Lung (tissue), 11 donors: ENCODE measurements at regions not wholly inside any gene's neighbourhood (a gene's known extent, or its start where the extent isn't known, plus 50 kb on each side); places are given as distances from the start of the nearest gene placed in this dataset.
A peak's percentile ranks its signal among the peaks of the same experiment; 100 is the strongest.

Experiments used
- ATAC-seq: fragments of 200-7000 bp; cut with Tn5 transposase; one replicate; pipeline ENCODE4 v1.9.1; 2020; ENCODE audit warnings: moderate number of reproducible peaks; ENCODE audit not compliant: insufficient read depth, low FRiP score
- DNase-seq, 3 donors: peaks; one replicate each; pipeline ENCODE4 v3.0.0-alpha.2; 2013 to 2017
- H3K27ac ChIP-seq, 2 donors: one replicate each; pipeline ENCODE4 v1.5.1; 2013; ENCODE audit warnings: mild to moderate bottlenecking in 2 of 2, moderate library complexity in 2 of 2, control low read depth in 1 of 2, inconsistent platforms in 1 of 2, low read depth in 1 of 2, low read length in 1 of 2
- H3K27me3 ChIP-seq, 3 donors: one replicate each; pipeline ENCODE4 v1.5.1; 2013; ENCODE audit warnings: low read length in 2 of 3; ENCODE audit not compliant: control insufficient read depth in 3 of 3, insufficient read depth in 3 of 3
- H3K36me3 ChIP-seq, 4 donors: one replicate each; pipeline ENCODE4 v1.5.1; 2013; ENCODE audit warnings: low read length in 4 of 4, mild to moderate bottlenecking in 1 of 4, moderate library complexity in 1 of 4; ENCODE audit not compliant: control insufficient read depth in 4 of 4, insufficient read depth in 4 of 4
- H3K4me1 ChIP-seq, 5 donors: one replicate each; pipeline ENCODE4 v1.5.1; 2013; ENCODE audit warnings: low read length in 5 of 5, mild to moderate bottlenecking in 2 of 5, moderate library complexity in 1 of 5; ENCODE audit not compliant: control insufficient read depth in 5 of 5, insufficient read depth in 5 of 5
- H3K4me3 ChIP-seq: one replicate; pipeline ENCODE4 v1.5.1; 2013; ENCODE audit warnings: mild to moderate bottlenecking, control low read depth, moderate library complexity
- H3K9ac ChIP-seq, 2 donors: one replicate each; pipeline ENCODE4 v1.5.1; 2013; ENCODE audit warnings: low read length in 2 of 2, control low read depth in 1 of 2; ENCODE audit not compliant: insufficient read depth in 1 of 2
- H3K9me3 ChIP-seq, 4 donors: one replicate each; pipeline ENCODE4 v1.5.1; 2013; ENCODE audit warnings: low read length in 3 of 4, mild to moderate bottlenecking in 1 of 4, moderate library complexity in 1 of 4; ENCODE audit not compliant: control insufficient read depth in 4 of 4, insufficient read depth in 3 of 4
- CTCF ChIP-seq: IDR thresholded peaks from 2 replicates; pipeline ENCODE4 v1.5.1; 2012; ENCODE audit warnings: mild to moderate bottlenecking; ENCODE audit errors: control extremely low read depth, extremely low read depth
- WGBS, 2 donors: extraction: QIAGEN DNeasy Blood & Tissue Kit; methylation state at CpG; one replicate each; pipeline ENCODE4 v1.1.7; 2013; 5-methylcytosine and 5-hydroxymethylcytosine counted together
- donor health status: control.
- donor health status: control.
- donor health status: Bipolar disorder and iron deficiency.
- donor health status: healthy.
- donor health status: DM: yes; HTN: yes; CAD: no.

- DNase-seq (no peak), ATAC-seq (no peak)
- Histone ChIP-seq H3K9me3 (peaks cover 0 to 3% (median 0%) of the 10 kb centered on the region in 4 donors), H3K4me1 (no peaks in the 10 kb centered on the region), H3K36me3 (no peaks in the 10 kb centered on the region), H3K4me3 (no peak overlapping the region), H3K27me3 (no peaks in the 10 kb centered on the region), H3K27ac (no peak overlapping the region), H3K9ac (no peak overlapping the region)
- WGBS, 2 donors: 79 to 83% methylated on average over 1 of the region's 1 CpG
- TF ChIP-seq CTCF: no peak
These were observed 1961.9 kb upstream of the CELF4 start for GRCh38 chr18:39527465-39527864.

- ATAC-seq (no peak), DNase-seq (no peak)
- TF ChIP-seq CTCF: no peak
- Histone ChIP-seq H3K4me1 (no peaks in the 10 kb centered on the region), H3K9ac (no peak overlapping the region), H3K36me3 (no peaks in the 10 kb centered on the region), H3K27me3 (no peaks in the 10 kb centered on the region), H3K27ac (no peak overlapping the region), H3K9me3 (peaks cover 0 to 3% (median 0%) of the 10 kb centered on the region in 4 donors), H3K4me3 (no peak overlapping the region)
These were observed 1958.8 kb upstream of the CELF4 start for GRCh38 chr18:39524370-39524769.

GRCh38 chr18:39523281-39523680 is 1957.7 kb upstream of the CELF4 start:
- TF ChIP-seq CTCF: no peak
- no peaks in the 10 kb centered on the region for H3K36me3 ChIP-seq
- H3K27me3 ChIP-seq: no peaks in the 10 kb centered on the region
- ATAC-seq (peak; percentile 58), DNase-seq (no peak)
- H3K4me3 ChIP-seq: no peak overlapping the region
- H3K9ac ChIP-seq: no peak overlapping the region
- WGBS, 2 donors: 74 to 88% methylated on average over 1 of the region's 1 CpG
- no peaks in the 10 kb centered on the region for H3K4me1 ChIP-seq
- H3K27ac ChIP-seq: no peak overlapping the region
- peaks cover 0 to 3% (median 0%) of the 10 kb centered on the region in 4 donors for H3K9me3 ChIP-seq

GRCh38 chr18:39521164-39521563 is 1955.6 kb upstream of the CELF4 start:
- TF ChIP-seq CTCF: no peak

More at GRCh38 chr18:39521164-39521563, 1955.6 kb upstream of the CELF4 start:
- Histone ChIP-seq H3K9me3 (no peaks in the 10 kb centered on the region), H3K27me3 (no peaks in the 10 kb centered on the region), H3K4me3 (no peak overlapping the region), H3K9ac (no peak overlapping the region), H3K4me1 (no peaks in the 10 kb centered on the region), H3K27ac (no peak overlapping the region), H3K36me3 (no peaks in the 10 kb centered on the region)
- no peak for ATAC-seq
- no peak for DNase-seq
